GM12892 (cell line): ENCODE measurements at regions not wholly inside any gene's neighbourhood (a gene's known extent, or its start where the extent isn't known, plus 50 kb on each side); places are given as distances from the start of the nearest gene placed in this dataset.

Experiments
- DNase-seq: peaks from one replicate; pipeline ENCODE4 v3.0.0; 2011; ENCODE audit not compliant: insufficient read length
- FAIRE-seq: peaks from 2 replicates; lab custom pipeline; 2011; peaks lifted over from hg19 to GRCh38; lab: Jason Lieb, UNC
- POLR2A ChIP-seq: IDR thresholded peaks from 2 replicates; pipeline ENCODE4 v1.6.1; 2011; ENCODE audit warnings: low read depth, low read length, control low read depth
- POLR2AphosphoS5 ChIP-seq: IDR thresholded peaks from 2 replicates; pipeline ENCODE4 v1.6.1; 2011; ENCODE audit warnings: low read depth, low read length, control low read depth
- TAF1 ChIP-seq: IDR thresholded peaks from 2 replicates; pipeline ENCODE4 v1.6.1; 2011; ENCODE audit warnings: low read depth, mild to moderate bottlenecking, control low read depth, low read length, borderline replicate concordance

DNA sequence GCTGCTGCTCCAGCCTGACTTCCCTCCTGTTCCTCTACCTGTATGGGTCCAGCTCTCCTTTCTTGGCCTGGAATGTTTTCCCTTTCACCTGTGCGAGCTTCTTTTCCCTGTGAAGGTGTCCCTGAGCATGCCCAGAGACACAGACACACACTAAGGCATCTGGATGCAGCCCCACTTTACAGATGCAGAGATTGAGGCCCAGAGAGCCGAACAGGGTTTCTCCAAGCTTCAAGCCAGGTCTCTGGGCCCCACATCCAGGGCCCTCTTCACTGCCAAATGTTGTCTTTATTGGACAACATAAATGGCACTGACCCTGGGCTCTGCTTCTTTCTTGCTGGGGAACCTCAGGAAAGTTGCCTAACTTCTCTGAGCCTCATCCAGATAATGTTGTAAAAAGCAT lies 561.6 kb downstream of the MIAT start:
- FAIRE-seq (no peak), DNase-seq (no peak)
- TF ChIP-seq TAF1 = no peak
- TF ChIP-seq POLR2AphosphoS5 = no peak
- no peak for TF ChIP-seq POLR2A

DNA sequence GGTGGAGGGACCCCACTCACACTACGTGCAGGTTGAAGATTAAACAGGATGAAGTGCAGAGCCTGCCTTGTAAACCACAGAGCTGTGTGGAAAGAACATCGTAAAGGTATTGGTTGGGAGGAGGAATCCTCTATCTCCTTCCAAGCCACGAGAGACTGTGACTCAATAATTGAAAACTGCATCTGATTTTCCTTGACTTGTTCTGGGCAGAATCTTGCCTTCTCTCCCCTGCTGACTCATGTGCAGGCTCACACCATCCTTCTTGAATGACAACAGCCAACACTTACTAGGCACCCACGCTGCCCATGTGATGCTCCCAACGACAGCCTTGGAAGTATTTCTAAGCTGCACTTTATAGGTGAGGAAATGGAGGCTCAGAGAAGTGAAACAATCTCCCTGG lies 563.0 kb downstream of the MIAT start:
- DNase-seq (no peak), FAIRE-seq (no peak)
- no peak for TF ChIP-seq POLR2A
- no peak for TF ChIP-seq TAF1
- TF ChIP-seq POLR2AphosphoS5 = no peak

DNA sequence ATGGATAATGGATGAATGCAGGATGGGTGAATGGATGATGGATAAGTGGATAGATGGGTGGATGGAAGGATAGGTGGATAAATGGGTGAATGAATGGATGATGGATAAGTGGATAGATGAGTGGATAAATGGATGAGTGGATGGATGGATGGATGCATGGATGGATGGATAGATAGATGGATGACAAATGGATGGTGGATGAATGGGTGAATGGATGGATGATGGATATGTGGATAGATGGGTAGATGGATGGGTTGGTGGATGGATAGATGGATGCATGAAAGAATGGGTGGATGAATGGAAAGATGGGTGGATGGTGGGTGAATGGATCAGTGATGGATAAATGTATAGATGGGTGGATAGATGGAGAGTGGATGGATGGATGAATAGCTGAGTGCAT lies 564.8 kb downstream of the MIAT start:
- no peak for DNase-seq
- no peak for FAIRE-seq
- TF ChIP-seq POLR2A (no peak), POLR2AphosphoS5 (no peak), TAF1 (no peak)

DNA sequence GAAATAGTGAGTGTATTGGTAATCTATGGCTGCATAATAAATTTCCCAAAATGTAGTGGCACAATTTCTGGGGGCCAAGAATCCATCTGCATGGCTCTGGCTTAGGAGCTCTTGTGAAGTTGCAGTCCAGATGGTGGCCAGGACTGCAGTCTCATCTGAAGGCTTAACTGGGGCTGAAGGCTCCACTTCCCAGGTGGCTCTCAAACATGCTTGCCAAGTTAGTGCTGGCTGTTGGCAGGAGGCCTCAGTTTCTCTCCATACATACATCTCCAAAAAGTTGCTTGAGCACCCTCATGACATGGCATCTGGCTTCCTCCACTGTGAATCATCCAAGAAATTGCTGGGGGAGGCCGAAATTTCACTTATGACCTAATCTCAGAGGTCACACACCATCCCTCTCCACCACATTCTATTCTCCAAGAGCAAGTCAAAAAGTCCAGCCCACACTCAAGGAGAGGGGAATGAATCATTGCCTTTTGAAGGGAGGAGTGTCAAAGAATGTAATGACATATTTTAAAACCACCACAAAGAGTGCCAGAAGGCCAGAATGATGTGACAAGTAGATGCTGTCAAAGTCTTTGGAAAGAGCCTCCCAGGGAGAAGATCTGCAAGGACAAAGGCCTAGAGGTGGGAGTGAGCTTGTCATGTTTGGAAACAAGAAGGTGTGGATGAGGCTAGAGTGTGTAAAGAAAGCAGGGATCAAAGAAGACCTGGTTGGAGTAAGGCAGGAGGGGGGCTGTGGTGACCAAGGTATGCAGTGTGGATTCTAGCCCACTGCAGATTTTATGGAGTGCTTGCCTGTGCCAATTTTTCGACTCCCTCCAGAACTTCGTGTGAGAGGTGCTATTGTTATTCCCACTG lies 566.2 kb downstream of the MIAT start:
- TF ChIP-seq TAF1 = no peak
- TF ChIP-seq POLR2A = no peak
- no peak for TF ChIP-seq POLR2AphosphoS5
- FAIRE-seq (no peak), DNase-seq (no peak)

DNA sequence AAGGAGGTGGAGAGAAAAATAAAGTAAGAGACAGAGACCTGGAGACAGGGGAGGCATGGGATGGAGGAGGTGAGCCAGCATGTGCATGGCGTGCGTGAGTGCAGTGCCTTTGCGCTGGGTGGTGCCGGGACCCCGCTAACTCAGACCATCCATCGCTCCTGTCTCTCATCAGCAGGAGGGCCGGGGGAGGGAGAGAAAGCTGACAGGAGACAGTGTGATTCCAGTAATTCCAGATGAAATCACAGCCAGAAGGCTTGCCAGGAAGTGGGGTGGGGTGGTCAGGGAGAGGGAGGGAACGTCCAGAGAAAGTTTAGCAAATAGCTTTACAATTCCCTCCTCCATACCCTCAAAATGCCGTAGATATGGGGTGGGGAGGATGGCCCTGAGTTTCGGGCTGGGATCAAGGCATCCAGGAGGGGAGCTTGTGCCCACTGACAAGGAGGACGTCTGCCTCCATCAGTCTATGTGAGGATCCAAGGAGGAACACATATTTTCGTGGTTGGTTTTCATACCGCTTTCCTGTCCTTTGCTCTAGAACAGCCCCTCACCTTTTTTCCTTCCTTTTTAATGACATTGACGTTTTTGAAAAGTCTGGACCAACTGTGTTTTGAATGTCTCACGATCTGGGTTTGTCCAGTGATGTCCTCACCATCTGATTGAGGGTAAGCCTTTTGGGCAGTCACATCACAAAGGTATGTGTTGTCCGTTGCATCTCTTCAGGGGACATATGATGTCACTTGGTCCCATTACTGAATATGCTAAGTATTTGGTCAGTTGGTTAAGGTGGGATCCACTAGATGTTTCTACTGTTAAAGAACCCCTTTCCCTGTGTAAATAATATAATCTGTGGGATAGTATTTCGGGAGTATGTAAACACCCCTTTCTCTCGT lies 567.3 kb downstream of the MIAT start:
- TF ChIP-seq TAF1 = no peak
- no peak for TF ChIP-seq POLR2AphosphoS5
- TF ChIP-seq POLR2A = no peak
- DNase-seq (no peak), FAIRE-seq (no peak)

DNA sequence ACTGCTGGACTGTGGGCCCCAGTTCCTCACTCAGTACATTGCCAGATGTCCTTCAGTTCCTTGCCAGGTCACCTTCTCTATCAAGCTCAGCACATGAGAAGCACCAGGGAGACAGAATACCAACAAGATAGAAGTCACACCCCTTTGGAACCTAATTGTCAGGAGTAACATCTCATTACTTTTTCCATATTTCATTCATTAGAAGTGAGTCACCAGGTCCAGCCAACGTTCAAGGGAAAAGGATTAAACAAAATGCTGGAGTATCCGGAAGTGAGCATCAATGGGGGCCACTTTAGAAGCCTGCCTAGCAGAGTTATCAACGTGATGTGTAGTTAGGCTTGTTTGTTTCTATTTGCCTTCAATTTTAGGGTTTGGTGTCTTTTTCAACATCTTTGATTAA lies 569.3 kb downstream of the MIAT start:
- DNase-seq (no peak), FAIRE-seq (no peak)
- TF ChIP-seq POLR2AphosphoS5 = no peak
- no peak for TF ChIP-seq TAF1
- no peak for TF ChIP-seq POLR2A

DNA sequence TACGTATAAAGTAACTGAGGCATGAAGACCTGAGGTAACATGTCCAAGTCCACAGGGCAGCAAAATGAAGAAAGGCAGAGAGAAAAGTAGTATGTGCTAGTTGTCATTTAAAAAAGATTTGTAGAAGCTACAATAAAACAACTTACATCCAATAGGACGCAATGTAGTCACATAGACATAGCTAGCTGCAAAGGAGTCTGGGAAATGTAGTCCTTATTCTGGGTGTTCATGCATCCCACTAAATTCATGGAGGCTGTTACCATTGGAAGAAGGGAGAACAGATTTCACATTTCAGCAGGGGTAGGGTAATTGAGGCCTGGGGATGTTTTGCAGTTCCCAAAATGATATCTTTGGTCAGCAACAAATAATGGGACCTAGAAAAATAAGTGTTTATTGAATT lies 571.4 kb downstream of the MIAT start:
- TF ChIP-seq POLR2AphosphoS5 = no peak
- no peak for TF ChIP-seq TAF1
- TF ChIP-seq POLR2A = no peak
- FAIRE-seq = no peak

DNA sequence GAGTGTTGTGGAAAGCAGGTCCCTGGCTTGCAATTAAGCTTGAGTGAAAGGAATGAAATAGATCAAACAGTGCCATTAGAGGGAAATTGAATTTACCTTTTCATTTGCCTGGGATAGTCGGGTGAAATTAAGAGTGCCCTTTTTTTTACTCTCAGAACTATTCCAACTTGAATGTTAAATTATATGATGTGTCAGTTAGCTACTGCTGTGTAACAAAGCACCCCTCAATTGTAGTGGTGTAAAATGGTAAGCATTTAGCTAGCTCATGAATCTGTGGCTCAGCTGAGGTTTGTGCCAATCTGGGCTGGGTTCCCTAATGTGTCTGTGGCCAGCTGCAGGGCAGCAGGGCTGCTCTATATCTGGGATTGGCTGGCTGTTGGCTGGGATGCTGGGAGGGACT lies 571.4 kb downstream of the MN1 start:
- no peak for FAIRE-seq
- no peak for TF ChIP-seq POLR2AphosphoS5
- no peak for TF ChIP-seq TAF1
- no peak for TF ChIP-seq POLR2A
- no peak for DNase-seq

More for the DNA sequence above, 571.4 kb downstream of the MIAT start:
- DNase-seq = no peak

DNA sequence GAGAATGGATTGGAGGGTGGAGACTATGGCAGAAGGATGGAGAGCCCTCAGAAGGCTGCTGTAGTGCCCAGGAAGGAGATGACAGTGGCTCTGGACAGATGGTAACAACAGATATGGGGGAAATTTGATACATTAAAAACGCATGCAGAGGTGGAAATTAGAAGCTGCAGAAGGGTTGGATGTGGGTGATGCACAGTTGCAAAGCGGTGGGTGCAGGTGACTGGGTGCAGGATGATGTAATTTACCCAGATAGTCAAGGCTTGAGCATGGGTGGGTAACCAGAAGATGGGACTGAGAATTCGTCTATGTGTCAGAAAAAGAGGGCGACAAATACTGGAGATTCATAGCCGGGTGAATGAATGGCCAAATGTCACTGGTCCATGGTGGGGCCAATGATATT lies 570.3 kb downstream of the MN1 start:
- no peak for FAIRE-seq
- TF ChIP-seq TAF1 (no peak), POLR2AphosphoS5 (no peak), POLR2A (no peak)
- DNase-seq = no peak

DNA sequence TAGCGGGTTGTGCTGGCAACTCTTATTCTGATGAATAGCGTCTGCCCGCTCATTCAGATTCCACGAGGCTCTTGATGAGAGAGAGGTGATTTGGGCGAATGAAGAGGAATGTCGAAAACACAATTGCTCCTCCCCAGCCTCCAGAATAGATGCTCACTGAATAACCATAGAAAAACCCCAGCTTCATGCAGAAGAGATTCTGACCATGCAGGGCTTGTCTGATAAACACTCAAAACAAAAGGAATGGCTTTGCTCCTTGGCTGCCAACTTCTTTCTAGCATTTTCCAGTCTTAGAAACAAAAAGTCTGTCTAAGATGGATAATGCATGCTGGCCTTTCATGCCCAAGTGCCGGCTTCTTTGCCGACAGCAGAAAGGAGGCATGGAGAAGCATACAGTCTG lies 569.5 kb downstream of the MN1 start:
- no peak for TF ChIP-seq POLR2AphosphoS5
- DNase-seq (no peak), FAIRE-seq (no peak)

DNA sequence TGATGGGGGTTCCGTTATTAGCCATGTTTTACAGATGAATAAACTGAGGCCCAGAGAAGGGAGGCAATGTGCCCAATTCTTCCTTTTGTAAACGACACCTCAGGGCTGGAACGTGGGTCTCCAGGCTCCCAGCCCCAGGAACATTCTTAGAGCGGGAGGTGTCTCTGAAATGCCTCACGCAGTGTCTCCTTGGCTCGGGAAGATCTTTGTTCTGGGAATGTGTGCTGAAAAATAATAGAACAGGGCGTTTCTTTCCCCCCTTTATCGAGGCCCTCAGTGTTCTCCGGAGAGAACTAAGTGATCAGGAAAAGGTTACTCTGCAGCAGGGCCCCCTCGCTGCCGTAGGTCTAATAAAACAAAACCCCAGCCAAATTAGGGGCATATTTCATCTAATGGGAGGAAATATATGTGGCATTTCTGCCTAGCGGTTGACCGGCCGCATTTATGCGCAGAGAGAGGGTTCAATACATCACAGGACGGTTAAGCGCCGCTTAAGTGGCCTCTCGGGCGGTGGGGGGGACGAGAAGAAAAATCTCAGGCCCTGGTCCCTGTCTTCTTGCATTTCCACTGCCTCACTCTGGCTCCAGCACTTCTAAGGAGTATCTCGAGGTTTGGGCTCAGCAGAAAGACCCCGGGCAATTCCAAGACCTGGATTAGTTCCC lies 564.3 kb downstream of the MN1 start:
- FAIRE-seq = no peak
- no peak for TF ChIP-seq POLR2A
- TF ChIP-seq POLR2AphosphoS5 = no peak
- TF ChIP-seq TAF1 = no peak
- no peak for DNase-seq

DNA sequence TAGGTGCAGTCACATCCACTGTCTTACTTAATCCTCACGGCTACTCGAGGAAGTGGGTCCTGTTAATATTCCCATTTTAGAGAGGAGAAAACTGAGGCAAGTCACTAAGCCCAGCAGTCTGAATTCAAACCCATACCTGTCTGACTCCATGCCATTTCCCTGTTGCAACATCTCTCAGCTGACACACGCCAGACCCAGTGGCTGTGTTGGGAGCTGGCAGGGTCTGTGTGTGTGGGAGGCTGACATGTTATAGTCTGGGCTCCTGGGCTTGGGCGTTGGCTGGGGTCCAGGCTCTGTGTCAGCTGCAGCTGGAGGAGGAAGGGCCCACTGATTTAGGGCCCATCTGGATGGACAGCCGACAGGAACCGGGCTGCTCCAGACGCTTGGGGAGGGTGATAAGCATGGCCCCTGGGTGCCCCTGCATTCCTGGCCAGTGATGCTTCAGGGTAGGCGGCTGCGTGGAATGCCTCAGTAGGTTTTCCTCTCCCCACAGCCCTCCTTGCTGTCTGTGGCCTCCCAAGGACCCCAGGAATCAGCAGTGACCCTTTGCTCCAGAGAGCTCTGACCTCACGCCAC lies 562.5 kb downstream of the MN1 start:
- DNase-seq (no peak), FAIRE-seq (no peak)
- TF ChIP-seq POLR2A (no peak), TAF1 (no peak), POLR2AphosphoS5 (no peak)
